Ishikawa (cell line): ENCODE measurements at regions not wholly inside any gene's neighbourhood (a gene's known extent, or its start where the extent isn't known, plus 50 kb on each side); places are given as distances from the start of the nearest gene placed in this dataset.

Experiments
- CEBPB ChIP-seq: IDR thresholded peaks from 2 replicates; pipeline ENCODE4 v1.6.1; 2012
- CREB1 ChIP-seq: IDR thresholded peaks from 2 replicates; pipeline ENCODE4 v1.6.1; 2012; ENCODE audit warnings: low read depth
- EGR1 ChIP-seq: IDR thresholded peaks from 2 replicates; pipeline ENCODE4 v1.6.1; 2012
- EP300 ChIP-seq: IDR thresholded peaks from 2 replicates; pipeline ENCODE4 v1.6.1; 2012; ENCODE audit warnings: borderline replicate concordance
- FOXM1 ChIP-seq: IDR thresholded peaks from 2 replicates; pipeline ENCODE4 v1.6.1; 2012; ENCODE audit warnings: low read depth, borderline replicate concordance
- NFIC ChIP-seq: IDR thresholded peaks from 2 replicates; pipeline ENCODE4 v1.6.1; 2012
- RAD21 ChIP-seq: IDR thresholded peaks from 2 replicates; pipeline ENCODE4 v1.6.1; 2012; ENCODE audit warnings: low read depth
- TAF1 ChIP-seq: IDR thresholded peaks from 2 replicates; pipeline ENCODE4 v1.6.1; 2012; ENCODE audit warnings: low read depth, mild to moderate bottlenecking
- TCF12 ChIP-seq: IDR thresholded peaks from 2 replicates; pipeline ENCODE4 v1.6.1; 2012; ENCODE audit warnings: low read depth
- TEAD4 ChIP-seq: IDR thresholded peaks from 2 replicates; pipeline ENCODE4 v1.6.1; 2012
- YY1 ChIP-seq: IDR thresholded peaks from 2 replicates; pipeline ENCODE4 v1.6.1; 2012; ENCODE audit warnings: low read depth
- ZBTB7A ChIP-seq: IDR thresholded peaks from 2 replicates; pipeline ENCODE4 v1.6.1; 2012; ENCODE audit warnings: low read depth
- TF ChIP-seq, protein P1 (sequence below): IDR thresholded peaks from 2 replicates; pipeline ENCODE4 v1.6.1; 2012
- TF ChIP-seq, protein P2 (sequence below): IDR thresholded peaks from 2 replicates; pipeline ENCODE4 v1.6.1; 2012; ENCODE audit warnings: low read depth, mild to moderate bottlenecking
- TF ChIP-seq, protein P3 (sequence below): IDR thresholded peaks from 2 replicates; pipeline ENCODE4 v1.6.1; 2012

DNA sequence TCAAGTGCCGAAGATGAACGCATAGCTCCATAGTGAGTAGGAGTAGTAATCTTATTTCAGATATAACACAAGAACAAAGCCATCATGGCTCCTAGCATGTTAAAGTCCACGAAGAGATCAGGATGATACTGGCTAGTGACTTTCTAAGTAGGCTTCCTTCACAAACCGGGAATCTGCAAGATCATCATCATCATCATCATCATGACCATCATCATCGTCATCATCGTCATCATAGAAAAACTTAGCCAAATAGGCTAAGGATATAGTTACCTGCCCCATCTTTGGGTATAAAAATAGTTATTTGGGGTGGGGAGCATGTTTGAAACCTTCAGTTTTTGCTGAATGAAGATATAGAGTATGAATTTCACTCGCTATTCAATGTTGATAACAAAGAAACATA is 57.9 kb downstream of the PYDC2 start:
- TF ChIP-seq CEBPB (no peak), CREB1 (no peak), YY1 (no peak), TAF1 (no peak), TCF12 (no peak), TEAD4 (no peak), EGR1 (no peak), FOXM1 (no peak), EP300 (no peak), RAD21 (no peak), ZBTB7A (no peak), NFIC (no peak)
- TF ChIP-seq, protein P1, sequence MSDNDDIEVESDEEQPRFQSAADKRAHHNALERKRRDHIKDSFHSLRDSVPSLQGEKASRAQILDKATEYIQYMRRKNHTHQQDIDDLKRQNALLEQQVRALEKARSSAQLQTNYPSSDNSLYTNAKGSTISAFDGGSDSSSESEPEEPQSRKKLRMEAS, result no peak
- TF ChIP-seq, protein P2, sequence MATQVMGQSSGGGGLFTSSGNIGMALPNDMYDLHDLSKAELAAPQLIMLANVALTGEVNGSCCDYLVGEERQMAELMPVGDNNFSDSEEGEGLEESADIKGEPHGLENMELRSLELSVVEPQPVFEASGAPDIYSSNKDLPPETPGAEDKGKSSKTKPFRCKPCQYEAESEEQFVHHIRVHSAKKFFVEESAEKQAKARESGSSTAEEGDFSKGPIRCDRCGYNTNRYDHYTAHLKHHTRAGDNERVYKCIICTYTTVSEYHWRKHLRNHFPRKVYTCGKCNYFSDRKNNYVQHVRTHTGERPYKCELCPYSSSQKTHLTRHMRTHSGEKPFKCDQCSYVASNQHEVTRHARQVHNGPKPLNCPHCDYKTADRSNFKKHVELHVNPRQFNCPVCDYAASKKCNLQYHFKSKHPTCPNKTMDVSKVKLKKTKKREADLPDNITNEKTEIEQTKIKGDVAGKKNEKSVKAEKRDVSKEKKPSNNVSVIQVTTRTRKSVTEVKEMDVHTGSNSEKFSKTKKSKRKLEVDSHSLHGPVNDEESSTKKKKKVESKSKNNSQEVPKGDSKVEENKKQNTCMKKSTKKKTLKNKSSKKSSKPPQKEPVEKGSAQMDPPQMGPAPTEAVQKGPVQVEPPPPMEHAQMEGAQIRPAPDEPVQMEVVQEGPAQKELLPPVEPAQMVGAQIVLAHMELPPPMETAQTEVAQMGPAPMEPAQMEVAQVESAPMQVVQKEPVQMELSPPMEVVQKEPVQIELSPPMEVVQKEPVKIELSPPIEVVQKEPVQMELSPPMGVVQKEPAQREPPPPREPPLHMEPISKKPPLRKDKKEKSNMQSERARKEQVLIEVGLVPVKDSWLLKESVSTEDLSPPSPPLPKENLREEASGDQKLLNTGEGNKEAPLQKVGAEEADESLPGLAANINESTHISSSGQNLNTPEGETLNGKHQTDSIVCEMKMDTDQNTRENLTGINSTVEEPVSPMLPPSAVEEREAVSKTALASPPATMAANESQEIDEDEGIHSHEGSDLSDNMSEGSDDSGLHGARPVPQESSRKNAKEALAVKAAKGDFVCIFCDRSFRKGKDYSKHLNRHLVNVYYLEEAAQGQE, result no peak
- TF ChIP-seq, protein P3, sequence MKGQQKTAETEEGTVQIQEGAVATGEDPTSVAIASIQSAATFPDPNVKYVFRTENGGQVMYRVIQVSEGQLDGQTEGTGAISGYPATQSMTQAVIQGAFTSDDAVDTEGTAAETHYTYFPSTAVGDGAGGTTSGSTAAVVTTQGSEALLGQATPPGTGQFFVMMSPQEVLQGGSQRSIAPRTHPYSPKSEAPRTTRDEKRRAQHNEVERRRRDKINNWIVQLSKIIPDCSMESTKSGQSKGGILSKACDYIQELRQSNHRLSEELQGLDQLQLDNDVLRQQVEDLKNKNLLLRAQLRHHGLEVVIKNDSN, result no peak

DNA sequence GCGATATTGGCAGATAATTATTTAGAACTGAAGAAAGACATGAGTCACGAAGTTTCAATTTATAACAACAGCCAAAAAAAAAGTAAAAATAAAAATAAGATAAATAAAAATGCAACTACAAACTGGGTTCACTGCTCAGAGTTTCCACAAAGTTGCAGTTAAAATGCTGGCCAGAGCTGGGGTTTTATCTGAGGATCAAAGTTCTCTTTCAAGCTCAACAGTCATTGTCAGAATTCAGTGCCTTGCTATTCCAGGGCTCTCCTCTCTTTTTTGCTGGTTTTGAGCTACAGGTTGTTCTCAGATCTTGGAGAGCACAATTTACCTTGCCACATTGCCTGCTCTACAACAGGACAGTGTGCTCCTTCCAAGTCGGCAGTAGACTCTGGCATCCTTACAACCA is 60.1 kb downstream of the PYDC2 start:
- TF ChIP-seq FOXM1, result no peak
- no peak for TF ChIP-seq TCF12
- TF ChIP-seq, protein P1, result no peak
- TF ChIP-seq CREB1, result no peak
- no peak for TF ChIP-seq TEAD4

DNA sequence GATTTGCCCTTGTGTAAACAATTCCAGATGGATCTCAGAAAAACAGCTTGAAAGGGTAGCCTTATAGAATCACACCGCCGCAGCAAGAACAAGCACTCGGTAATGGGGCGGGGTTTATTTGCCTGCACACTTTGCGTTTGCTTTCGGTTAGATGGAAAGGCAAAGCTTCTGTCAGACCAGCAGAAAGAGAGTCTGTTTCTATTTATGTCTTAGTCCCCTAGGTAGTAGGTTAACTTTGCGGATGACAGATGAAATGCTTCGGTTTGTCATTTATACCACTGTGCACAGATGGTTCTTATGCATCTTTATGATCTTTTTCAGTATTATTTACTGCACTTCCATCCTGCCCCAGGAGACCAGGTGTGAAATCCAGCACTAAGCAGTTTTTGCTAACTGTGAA is 62.2 kb downstream of the PYDC2 start:
- TF ChIP-seq TCF12 (no peak), EGR1 (no peak), TAF1 (no peak)
- TF ChIP-seq, protein P3, result no peak

DNA sequence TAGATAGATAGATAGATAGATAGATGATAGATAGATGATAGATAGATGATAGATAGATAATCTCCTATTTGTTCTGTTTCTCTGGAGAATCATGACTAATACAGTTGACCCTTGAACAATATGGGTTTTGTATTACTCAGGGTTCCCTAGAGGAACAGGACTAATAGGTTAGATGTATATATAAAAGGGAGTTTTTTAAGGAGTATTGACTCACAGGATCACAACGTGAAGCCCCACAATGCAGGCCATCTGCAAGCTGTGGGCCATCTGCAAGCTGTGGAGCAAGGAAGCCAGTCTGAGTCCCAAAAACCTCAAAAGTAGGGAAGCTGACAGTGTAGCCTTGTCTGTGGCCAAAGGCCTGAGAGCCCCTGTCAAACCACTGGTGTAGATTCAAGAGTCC is 67.6 kb downstream of the PYDC2 start:
- TF ChIP-seq CEBPB (no peak), YY1 (no peak), EP300 (no peak), CREB1 (no peak), TAF1 (no peak), RAD21 (no peak), TCF12 (no peak), TEAD4 (no peak), EGR1 (no peak), NFIC (no peak), ZBTB7A (no peak), FOXM1 (no peak)
- TF ChIP-seq, protein P1, result no peak
- TF ChIP-seq, protein P2, result no peak
- TF ChIP-seq, protein P3, result no peak

DNA sequence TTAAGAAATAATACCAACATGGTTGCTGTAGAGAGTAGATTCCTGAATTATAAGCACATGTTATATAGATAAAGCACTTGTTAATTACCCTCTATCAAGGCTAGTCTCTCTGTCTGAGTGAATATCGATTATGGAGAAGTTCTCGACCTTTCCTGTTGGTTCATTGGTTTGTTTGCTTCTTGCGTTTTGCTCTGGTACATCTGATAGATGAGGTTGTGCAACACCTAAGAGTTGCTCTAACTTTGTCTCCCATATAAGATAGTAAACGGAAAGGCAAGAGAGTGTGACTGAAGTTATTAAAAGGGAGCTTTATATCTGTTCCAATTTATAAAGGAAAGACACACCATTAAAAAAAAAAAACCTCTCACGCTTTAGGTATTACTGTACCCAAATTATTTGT is 69.0 kb downstream of the PYDC2 start:
- no peak for TF ChIP-seq TAF1
- no peak for TF ChIP-seq FOXM1
- TF ChIP-seq CREB1, result no peak
- no peak for TF ChIP-seq CEBPB
- no peak for TF ChIP-seq ZBTB7A
- TF ChIP-seq, protein P2, result no peak
- no peak for TF ChIP-seq NFIC
- no peak for TF ChIP-seq EP300
- no peak for TF ChIP-seq RAD21
- no peak for TF ChIP-seq EGR1
- no peak for TF ChIP-seq TCF12
- TF ChIP-seq YY1, result no peak
- TF ChIP-seq, protein P1, result no peak
- TF ChIP-seq, protein P3, result no peak
